DMS 273 treated with DMSO at 0.1 percent for 48 hours (cell line): ENCODE measurements at regions not wholly inside any gene's neighbourhood (a gene's known extent, or its start where the extent isn't known, plus 50 kb on each side); places are given as distances from the start of the nearest gene placed in this dataset.
A peak's percentile ranks its signal among the peaks of the same experiment; 100 is the strongest.

ENCODE experiments used
- DNase-seq: peaks from one replicate; lab custom pipeline; 2025; lab: John Stamatoyannopoulos, UW

DNA sequence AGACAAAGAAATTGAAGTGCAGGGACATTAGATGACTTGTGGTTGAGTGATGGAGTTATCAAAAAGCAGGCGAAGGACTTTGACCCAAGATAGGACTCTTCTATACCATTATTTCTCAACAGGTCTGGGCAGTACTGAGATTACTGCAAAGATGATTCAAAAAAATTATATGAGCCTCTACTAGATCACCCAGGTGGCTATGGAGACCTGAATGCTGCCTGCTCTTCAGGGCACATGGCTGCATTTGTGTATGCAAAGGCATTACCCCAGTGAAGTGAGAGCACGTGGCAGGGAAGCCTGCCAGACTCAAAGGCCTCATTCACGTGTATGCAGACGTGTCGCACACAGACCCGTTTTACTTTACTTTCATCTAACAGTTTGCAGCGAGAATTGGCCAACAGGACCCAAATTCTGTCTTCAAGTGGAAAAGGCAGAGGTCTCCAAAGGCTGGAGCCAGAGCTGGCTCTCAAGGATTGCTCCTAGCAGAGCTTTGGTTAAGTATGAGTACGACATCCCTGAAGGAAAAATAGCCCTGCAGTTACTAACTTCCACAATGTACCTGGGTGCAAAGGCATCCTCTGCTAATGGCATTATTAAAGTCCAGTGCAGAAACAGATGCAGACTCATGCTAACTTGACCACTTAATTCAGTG is 113.8 kb upstream of the ARMC2 start:
- no peak for DNase-seq

DNA sequence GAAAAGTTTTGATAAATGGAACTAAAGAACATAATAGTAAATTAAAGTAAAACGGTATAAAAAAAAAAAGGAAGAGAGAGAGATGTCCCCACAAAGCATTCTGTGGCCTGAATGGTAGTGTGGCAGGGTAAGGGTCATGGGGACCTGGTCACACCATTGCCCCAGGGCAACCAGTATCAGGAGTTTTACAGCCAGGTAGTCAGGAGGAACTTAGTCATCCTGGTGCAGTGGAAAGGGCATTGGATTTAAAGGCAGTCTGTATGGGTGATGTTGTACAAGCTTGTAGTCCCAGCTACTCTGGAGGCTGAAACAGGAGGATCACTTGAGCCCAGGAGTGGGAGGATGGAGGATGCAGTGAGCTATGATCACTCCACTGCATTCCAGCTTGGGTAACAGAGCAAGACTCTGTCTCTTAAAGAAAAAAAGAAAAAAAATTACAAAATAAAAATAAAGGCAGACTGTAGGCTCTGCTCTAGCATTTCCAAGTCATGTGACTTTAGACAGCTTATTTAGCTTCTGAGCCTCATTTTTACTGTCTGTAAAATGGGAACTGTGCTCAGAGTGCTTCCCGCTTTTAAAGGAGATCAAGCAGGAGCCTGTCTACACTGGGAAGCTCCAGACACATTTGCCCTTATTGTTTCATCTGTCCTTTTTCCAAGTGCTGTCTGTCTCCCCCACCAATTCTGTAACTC is 112.8 kb upstream of the ARMC2 start:
- DNase-seq = no peak

DNA sequence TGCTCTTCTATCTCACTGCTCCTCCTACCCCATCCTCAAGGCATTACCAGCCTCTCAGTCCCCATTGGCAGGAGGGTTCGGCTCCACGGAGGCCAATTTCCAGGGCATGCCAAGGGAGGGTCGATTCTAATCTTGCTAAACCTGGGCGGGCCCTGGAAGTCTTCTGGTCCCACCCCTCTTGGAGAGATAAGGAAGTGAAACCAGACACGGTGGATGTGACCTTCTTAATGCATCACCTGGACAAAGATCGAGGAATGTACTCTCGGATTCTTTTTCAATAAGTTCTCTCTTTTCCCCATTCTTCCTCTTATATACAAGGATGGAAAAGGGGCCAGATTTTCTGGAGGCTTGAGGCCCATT is 112.2 kb upstream of the ARMC2 start:
- DNase-seq = no peak

DNA sequence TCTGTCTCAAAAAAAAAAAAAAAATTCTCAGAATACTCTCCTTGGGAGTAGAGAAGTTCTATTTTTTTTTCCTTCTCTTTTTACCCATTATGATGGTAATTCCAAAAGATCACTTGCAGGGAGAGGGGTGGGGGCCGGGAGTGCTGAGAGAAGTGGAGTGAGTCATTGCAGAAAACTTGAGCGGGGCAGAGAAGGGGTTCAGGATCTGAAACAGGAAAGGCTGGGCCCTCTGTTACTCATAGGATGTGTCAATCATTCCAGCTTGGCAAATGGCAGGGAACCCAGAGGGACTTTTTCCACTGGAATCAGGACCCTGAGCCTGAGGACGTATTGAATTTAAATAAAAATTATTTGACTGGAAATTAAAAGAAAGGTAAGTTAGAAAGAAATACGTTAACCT is 111.4 kb upstream of the ARMC2 start:
- DNase-seq = no peak

DNA sequence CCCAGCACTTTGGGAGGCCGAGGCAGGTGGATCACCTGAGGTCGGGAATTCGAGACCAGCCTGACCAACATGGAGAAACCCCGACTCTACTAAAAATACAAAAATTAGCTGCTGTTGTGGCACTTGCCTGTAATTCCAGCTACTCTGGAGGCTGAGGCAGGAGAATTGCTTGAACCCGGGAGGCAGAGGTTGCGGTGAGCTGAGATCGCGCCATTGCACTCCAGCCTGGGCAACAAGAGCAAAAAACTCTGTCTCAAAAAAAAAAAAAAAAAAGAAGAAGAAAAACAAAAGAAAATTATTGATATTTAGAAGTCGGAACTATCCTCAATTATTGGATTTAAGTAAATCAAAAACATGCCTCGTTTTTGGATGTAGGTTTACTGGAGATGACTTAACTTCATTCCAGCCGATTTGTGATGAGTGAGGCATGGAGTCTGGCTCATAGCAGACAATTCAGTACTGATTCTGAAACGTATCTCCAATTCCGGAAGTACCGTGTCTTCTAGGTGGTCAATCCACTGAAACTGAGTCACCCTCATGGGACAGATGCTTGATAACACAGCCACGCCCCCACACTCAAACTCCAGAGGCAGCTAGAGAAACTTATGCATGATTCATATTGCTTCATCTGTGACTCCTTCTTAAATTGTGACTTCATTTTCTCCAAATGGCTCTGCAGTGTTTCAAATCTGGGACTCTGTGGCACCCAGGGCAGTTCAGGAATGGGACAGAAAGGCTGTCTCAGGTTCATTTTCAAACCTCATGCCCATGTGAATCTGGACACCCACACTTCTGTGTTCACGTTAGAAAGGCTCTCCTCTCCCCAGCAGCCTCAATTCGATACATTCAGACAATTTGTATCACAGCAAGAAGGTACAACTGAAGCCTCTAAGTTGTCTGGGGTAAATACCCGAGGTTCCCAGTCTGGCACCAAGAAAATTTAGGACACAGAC is 110.4 kb upstream of the ARMC2 start:
- DNase-seq = peak; percentile 16

DNA sequence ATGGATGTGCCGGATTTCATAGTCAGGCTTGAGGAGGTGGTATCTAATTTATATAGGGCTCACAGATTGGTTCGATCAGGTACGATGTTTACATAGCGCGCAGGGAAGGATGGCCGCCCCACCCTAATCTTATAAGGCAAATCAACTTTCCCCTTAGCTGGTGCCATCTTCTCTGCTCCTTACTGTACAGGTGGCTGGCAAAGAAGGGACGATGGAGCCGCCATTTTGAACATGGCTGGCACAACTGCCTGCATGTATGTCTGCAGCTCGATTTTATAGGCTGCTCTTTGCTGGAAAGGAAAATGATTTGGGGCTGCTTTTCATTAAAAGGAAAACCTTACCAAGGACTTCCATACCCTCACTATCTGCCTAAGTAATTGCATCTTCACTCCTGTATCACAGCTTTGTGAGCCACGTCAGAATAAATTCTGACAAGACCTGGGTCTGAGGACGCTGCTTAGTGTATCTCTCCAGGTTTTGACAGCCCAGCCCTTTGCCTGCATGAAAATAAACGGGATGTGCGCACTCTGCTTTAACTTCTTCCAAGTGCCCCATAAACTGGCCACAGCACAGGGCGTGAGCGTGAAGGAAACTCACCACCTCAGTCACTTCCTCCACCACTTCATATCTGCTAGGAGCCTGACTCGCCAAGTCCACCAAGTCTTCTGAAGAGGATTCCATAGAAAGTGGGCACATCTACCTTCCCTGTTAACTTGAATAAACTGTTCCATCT is 109.4 kb upstream of the ARMC2 start:
- DNase-seq = no peak

DNA sequence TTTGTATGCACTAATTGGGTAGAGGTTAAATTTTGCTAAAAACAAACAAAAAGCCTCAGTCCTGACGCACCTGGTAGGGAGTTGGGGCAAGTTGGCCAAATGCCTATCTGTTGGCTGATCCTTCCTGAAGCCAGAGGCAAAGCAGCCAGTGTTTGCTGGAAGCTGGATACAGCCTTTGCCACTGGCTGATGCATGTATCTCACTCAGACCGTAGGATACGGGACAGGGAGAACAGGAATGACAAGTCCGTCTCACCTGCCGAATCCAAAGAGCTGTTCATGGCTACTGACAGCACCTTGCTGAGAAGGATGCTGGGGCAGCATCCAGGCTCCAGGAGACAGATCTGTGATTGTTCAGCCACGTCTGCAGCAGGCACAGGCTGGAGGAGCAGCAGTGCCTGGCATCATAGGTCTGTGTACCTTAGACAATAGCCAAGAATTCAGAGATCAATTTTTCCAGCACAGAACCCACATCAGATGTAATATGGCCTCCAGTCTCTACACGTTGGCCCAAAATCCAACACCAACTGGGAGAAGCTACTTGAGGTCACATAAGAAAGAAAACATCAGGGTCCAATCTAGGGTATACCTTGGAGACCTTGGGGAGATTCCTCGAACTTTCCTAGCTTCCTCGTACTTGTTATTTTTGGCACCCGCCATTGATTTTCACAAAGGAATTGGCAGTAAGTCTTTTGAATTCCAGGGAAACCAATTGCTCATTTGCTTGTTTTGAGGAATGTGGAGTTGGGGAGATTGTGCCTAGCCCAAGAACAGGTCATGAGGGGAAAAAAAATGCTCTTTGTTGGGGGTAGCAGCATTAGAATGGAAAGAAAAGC is 108.5 kb upstream of the ARMC2 start:
- DNase-seq = no peak

DNA sequence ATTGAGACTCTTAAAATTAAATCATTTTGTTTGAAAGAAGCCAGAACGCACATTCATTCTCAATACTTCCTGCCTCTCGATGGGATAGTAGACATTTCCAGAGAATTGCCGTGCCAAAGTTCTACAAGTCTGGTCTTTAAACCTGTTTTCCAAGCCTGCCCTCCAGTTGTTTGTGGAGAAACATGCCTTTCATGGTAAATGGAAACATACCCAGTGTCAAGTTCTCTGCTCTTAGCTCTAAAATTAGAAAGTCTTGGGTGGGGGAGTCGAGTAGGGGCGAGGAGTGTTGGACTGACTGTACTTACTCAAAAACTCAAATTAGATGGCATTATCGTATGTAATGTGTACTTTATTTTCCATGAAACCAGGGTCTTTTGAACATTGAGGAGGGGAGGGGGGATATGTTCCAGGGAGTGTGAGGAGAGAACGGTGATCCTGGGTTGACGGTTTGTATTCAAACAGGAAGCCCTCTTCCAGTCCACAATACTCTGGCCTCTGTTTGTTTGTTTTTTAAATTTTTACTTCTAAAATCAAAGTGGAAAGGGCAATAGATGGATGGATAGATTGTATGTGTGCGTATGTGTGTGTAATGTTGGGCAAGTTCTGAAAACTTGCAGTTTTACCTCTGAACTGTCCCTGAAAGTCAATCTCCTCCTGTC is 106.8 kb upstream of the ARMC2 start:
- DNase-seq = no peak

DNA sequence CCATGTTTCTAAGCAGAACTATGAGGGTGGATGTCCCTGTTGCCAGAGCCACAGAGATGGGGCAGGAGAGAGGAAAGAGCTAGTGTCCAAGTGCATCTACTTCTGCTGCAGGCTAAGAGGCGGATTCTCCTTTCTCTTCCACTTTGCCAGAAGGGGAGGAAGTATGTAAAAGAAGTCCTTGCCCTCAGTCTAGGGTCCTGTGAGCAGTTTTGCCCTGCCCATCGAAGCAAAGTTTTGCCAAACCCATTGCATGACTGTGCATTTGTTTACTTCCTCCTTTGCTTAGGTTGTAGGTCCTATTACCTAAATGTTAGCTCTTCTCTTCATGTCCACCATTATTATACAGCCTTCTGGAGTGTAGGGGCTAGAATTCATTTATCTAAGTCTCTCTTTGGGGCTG is 106.2 kb upstream of the ARMC2 start:
- DNase-seq = no peak

DNA sequence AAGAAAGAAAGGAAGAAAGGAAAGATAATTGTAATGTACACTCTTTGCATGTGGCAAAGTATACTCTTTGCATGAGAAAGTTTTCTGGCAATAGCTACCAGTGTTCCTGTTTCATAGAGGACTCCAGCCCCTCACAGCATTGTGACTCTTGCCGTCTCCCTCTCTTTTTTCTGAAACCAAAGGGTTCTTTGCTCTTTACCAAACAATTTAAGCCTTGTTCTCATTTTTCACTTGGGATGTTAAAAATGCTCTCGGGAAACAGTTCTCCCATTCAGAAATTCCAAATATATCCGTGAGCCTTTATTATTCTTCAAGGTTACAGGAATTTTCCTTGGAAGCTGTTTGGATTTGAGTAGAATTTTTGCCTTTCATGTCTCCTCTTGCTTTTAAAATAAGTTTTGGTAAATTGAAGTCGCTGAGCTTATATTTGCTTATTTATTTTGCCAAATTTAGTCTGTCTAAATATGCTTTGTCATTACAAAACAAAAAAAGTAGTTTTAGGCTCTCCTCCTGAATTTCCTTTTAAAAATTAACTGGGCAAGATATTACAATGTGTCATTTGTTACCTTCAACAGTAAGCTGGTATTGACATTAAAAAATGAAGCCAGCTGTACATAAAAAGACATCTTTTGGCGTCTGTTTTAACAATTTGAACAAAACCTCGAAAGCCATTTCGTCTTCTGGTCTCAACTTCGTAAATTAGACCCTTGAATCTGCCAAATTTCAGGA is 103.8 kb upstream of the ARMC2 start:
- DNase-seq = no peak

DNA sequence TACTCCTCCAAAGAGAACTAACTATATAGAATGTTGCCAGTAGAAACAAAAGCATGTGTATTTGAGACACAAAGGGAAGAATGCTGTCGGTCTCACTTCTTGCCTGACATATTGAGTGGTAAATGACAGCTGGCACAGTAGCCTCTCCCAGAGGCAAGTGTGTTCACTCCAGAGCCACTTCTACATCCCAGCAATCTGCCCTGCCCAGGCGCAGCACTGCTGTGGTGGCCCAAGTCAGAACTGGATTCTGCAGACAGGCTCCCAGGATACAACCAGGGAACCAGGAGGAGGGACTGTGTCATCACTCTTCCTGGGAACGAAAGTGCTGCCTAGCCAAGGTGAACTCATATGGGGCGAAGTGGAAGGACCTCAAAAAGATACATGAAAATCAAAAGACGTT is 103.2 kb upstream of the ARMC2 start:
- no peak for DNase-seq

DNA sequence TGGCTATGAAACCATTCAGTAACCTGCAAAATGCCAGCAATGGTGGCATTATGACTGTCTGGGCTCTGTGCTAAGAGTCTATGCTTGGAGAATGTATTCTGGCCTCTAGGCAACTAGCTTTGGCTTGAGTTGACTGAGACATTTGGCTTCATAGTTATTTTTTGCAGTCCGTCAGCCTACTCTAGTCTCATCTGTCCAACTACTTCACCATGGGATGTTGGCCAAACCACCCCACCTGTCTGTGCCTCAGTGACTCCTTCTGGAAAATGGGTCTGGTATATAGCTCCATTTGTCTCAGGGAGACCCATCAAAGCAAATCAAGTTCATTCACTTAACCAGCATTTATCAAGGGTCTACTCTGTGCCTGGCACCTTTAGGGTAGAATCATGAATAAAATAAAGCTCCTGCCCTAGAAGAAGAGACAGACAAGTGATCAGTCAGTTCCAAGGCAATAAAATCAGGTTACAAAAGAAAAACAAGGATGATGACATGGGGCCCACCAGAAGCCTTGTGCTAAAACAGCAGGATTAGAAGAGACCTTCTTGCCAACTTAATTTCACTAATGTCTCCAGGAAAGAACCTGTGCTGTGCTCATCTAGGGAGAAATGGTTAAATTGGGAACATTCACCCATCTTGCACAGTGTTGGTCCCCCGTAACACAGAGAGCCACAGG is 102.4 kb upstream of the ARMC2 start:
- no peak for DNase-seq

DNA sequence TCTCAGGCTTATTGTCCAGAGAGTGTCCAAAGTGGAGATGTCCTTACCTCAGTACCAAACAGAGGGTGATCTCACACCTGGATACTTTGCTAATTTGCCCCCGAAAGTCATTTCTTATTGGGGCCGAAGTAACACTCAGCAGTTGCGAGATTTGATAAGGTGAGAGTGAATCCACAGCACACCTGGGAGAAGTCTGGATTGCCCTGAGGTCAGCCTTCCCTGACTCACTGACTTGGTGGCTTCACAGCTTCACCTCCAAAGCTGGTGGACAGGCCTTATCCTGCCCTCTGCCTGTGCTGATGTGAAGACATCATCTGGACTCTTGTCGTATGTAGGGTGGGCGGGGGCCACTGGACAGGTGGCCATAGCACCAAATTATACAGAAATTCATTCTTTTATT is 101.9 kb upstream of the ARMC2 start:
- DNase-seq = no peak

DNA sequence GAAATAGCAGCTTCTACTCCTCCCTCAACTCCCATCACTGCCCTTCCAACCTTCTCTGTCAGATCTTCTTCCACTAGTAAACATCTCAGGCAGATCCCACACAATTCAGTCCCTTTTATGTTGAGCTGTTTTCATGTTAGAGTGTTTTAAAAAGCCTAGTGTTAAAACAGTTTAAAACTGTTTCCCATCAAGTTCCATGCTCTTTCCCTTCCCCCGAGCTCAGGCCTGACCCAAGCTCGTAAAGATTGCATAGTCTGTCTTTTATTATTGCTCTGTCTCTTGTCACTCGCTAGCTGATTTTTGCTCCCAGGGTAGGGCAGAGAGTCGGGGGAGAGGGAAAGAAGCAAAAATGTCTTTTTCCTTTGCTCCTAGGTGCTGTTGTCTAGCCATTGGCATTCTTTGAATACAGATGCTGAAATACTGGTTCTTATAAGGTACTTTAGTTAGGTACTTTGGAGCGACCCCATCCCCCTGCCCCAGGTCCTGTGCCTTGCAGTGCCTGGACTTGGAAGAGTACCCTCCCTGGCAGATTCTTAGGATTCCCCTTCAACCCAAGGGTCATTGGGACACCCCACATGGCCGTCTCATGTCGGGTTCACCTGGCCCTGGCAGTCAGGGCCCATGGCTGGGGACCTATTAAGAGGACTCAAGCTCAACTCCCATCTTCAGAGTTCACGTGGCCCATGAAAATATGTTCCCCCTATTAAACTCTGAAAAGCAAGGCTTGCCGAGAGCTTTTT is 101.2 kb upstream of the ARMC2 start:
- DNase-seq = no peak

DNA sequence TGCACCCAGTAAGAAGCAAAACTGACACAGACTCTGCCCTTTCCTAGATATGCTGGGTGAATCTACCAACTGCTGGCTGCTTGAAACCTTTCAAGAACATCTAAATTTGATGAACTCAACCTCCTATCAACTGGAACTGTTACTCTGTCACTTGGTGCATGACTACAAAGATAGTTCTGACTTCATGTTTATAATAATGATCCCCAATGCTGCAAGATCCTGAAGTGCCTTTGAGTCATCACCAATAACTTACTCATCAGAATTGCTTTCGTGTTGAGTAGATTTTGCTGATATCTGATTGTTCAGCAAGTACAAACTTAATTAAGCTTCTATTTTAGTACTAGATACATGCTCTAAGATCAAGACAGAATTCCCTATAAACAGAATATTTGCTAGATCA is 100.2 kb upstream of the ARMC2 start:
- DNase-seq = no peak

DNA sequence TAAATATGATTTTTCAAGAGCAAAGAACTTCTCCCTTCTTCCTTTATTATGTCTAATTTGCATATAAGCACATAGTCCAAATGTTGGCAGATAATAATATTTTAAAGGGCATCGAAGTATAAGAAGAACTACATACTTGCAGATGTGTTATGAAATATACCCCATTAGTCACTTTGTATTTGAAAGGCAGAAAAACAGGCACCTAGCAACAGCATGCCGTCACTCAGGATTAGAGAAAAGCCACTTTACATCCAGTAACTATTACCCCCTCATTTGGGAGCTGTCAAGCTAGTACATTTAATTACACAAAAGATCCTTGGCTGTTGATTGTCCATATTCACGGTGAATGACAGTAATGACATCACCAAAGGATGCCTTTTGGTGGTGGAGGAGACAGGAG is 99.3 kb upstream of the ARMC2 start:
- DNase-seq = no peak

DNA sequence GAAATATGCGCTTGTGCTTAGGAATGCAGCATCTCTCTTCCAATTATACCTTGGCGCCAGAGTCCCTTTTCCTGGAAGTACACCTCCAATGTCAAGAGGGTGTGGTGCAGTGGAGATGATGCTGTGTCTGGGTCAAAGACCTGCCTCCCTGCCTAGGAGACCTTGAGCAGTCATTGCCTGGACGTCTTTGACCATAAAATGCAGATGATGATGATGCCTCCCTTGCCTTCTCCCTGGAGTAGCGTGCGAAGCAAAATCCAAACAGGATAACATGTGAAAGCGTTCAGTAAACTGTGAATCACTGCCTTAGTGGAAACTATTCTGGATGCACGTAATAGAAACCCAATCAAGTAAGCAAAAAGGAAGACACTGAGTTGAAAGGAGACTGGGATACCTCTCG is 97.4 kb upstream of the ARMC2 start:
- no peak for DNase-seq

DNA sequence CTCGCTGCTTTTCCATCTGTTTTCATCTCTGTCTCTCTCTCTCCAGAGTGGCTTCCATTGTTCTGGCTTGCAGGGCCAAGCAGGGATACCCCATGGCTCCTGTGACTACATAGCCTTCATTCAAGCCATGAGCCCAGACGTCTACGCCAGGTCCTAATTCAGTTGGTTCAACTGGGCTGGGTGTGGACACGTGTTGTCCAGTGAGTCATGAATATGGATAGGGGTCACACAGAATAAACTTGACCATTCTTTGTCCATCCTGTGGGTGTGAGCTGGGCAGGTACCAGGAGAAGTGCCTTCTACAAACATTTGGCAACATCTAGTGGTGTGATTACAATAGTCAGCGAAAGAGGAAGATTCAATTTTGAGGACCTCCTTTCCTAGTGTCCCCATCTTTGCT is 96.9 kb upstream of the ARMC2 start:
- no peak for DNase-seq
